ENCODE measurements at regions not wholly inside any gene's neighbourhood (a gene's known extent, or its start where the extent isn't known, plus 50 kb on each side); places are given as distances from the start of the nearest gene placed in this dataset.

- H3K4me3 ChIP-seq = no peak overlapping the region
- DNase-seq (no peak), ATAC-seq (no peak)
- H3K4me1 ChIP-seq = no peaks in the 10 kb centered on the region
- TF ChIP-seq, protein P1, sequence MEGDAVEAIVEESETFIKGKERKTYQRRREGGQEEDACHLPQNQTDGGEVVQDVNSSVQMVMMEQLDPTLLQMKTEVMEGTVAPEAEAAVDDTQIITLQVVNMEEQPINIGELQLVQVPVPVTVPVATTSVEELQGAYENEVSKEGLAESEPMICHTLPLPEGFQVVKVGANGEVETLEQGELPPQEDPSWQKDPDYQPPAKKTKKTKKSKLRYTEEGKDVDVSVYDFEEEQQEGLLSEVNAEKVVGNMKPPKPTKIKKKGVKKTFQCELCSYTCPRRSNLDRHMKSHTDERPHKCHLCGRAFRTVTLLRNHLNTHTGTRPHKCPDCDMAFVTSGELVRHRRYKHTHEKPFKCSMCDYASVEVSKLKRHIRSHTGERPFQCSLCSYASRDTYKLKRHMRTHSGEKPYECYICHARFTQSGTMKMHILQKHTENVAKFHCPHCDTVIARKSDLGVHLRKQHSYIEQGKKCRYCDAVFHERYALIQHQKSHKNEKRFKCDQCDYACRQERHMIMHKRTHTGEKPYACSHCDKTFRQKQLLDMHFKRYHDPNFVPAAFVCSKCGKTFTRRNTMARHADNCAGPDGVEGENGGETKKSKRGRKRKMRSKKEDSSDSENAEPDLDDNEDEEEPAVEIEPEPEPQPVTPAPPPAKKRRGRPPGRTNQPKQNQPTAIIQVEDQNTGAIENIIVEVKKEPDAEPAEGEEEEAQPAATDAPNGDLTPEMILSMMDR (IDR thresholded peaks at IDR 0.05) = no peak
- no peaks in the 10 kb centered on the region for H3K27me3 ChIP-seq
- intact Hi-C loops (cut with DNase I) = no loop called here
- no peak overlapping the region for H3K27ac ChIP-seq
- peaks cover 0 to 2% of the 10 kb centered on the region in 2 donors for H3K9me3 ChIP-seq
- no peaks in the 10 kb centered on the region for H3K36me3 ChIP-seq
Measured at GRCh38 chr1:14308460-14308859, 290.0 kb upstream of the KAZN start.

DNA sequence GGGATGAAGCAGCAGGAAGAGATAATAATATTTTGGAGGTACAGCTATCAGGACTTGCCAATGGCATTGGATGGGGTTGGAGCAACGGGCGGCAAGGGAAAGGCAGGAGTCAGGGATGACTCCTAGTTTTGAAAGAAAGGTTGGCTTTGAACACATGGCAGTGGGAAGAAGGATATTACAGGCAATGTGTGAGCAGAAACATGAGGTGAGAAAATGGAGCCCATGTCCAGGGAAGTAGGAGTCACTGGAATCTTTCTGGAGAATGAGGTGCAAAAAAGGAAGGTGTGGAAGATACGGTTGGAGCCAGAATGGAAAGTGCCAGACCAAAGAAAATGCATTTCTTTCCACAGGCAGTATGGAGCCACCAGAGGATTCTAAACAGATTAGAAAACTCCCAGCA, 288.5 kb upstream of the KAZN start:
- Histone ChIP-seq H3K4me3 (no peak overlapping the region), H3K27ac (no peak overlapping the region), H3K36me3 (no peaks in the 10 kb centered on the region), H3K4me1 (no peaks in the 10 kb centered on the region), H3K9me3 (peaks cover 0 to 2% of the 10 kb centered on the region in 2 donors), H3K27me3 (no peaks in the 10 kb centered on the region)
- DNase-seq (no peak), ATAC-seq (no peak)
- intact Hi-C loops (cut with DNase I) = no loop called here
- TF ChIP-seq, protein P1 (IDR thresholded peaks at IDR 0.05) = no peak

GRCh38 chr1:14310476-14310875, 288.0 kb upstream of the KAZN start:
- no peak overlapping the region for H3K4me3 ChIP-seq
- H3K4me1 ChIP-seq = no peaks in the 10 kb centered on the region
- TF ChIP-seq, protein P1 (IDR thresholded peaks at IDR 0.05) = no peak
- no peak for ATAC-seq
- no peak for DNase-seq
- no peaks in the 10 kb centered on the region for H3K36me3 ChIP-seq
- no peaks in the 10 kb centered on the region for H3K27me3 ChIP-seq
- intact Hi-C loops (cut with DNase I) = no loop called here
- H3K27ac ChIP-seq = no peak overlapping the region
- peaks cover 0 to 2% of the 10 kb centered on the region in 2 donors for H3K9me3 ChIP-seq

- no peaks in the 10 kb centered on the region for H3K36me3 ChIP-seq
- TF ChIP-seq, protein P1 (IDR thresholded peaks at IDR 0.05) = no peak
- H3K27ac ChIP-seq = no peak overlapping the region
- no peak overlapping the region for H3K4me3 ChIP-seq
- DNase-seq = no peak
- no peaks in the 10 kb centered on the region for H3K27me3 ChIP-seq
- H3K4me1 ChIP-seq = no peaks in the 10 kb centered on the region
- no peak for ATAC-seq
- intact Hi-C loops (cut with DNase I) = no loop called here
- H3K9me3 ChIP-seq = peaks cover 0 to 2% of the 10 kb centered on the region in 2 donors
Measured at GRCh38 chr1:14313731-14314431, 284.6 kb upstream of the KAZN start.

GRCh38 chr1:14318830-14319229, 279.7 kb upstream of the KAZN start:
- no peak for DNase-seq
- Histone ChIP-seq H3K4me1 (no peaks in the 10 kb centered on the region), H3K4me3 (no peak overlapping the region), H3K27ac (no peak overlapping the region), H3K36me3 (no peaks in the 10 kb centered on the region), H3K27me3 (no peaks in the 10 kb centered on the region), H3K9me3 (peaks cover 0 to 5% of the 10 kb centered on the region in 2 donors)
- TF ChIP-seq, protein P1 (IDR thresholded peaks at IDR 0.05) = no peak
- intact Hi-C loops (cut with DNase I) = no loop called here
- no peak for ATAC-seq
